ENCODE measurements at regions not wholly inside any gene's neighbourhood (a gene's known extent, or its start where the extent isn't known, plus 50 kb on each side); places are given as distances from the start of the nearest gene placed in this dataset.
A peak's percentile ranks its signal among the peaks of the same experiment; 100 is the strongest.

- intact Hi-C loops (cut with DNase I): no loop called here
- peak; percentile 46 for ATAC-seq (ENCODE audit: poor library complexity)
- no peak for DNase-seq
These were observed 228.2 kb upstream of the SYT1 start for GRCh38 chr12:78636231-78636855.

GRCh38 chr12:78641837-78642423, 222.6 kb upstream of the SYT1 start:
- ATAC-seq (ENCODE audit: poor library complexity) (no peak), DNase-seq (no peak)
- intact Hi-C loops (cut with DNase I): no loop called here

GRCh38 chr12:78645956-78646355, 218.6 kb upstream of the SYT1 start:
- ATAC-seq (ENCODE audit: poor library complexity): no peak

GRCh38 chr12:78651755-78652154, 212.8 kb upstream of the SYT1 start:
- ATAC-seq (ENCODE audit: poor library complexity) (no peak), DNase-seq (no peak)
- intact Hi-C loops (cut with DNase I): no loop called here

More at GRCh38 chr12:78645956-78646355, 218.6 kb upstream of the SYT1 start:
- DNase-seq: no peak
- intact Hi-C loops (cut with DNase I): no loop called here

- intact Hi-C loops (cut with DNase I): no loop called here
These were observed 198.0 kb upstream of the SYT1 start for GRCh38 chr12:78666584-78666983.

GRCh38 chr12:78671295-78671694, 193.3 kb upstream of the SYT1 start:
- no peak for DNase-seq
- intact Hi-C loops (cut with DNase I): no loop called here

More at GRCh38 chr12:78666584-78666983, 198.0 kb upstream of the SYT1 start:
- DNase-seq (no peak), ATAC-seq (ENCODE audit: poor library complexity) (no peak)

GRCh38 chr12:78672033-78672432, 192.5 kb upstream of the SYT1 start:
- ATAC-seq (ENCODE audit: poor library complexity) (no peak), DNase-seq (no peak)
- intact Hi-C loops (cut with DNase I): no loop called here

More at GRCh38 chr12:78671295-78671694, 193.3 kb upstream of the SYT1 start:
- no peak for ATAC-seq (ENCODE audit: poor library complexity)

- ATAC-seq (ENCODE audit: poor library complexity) (no peak), DNase-seq (no peak)
- intact Hi-C loops (cut with DNase I): no loop called here
These were observed 190.1 kb upstream of the SYT1 start for GRCh38 chr12:78674311-78675090.

GRCh38 chr12:78680596-78680995, 184.0 kb upstream of the SYT1 start:
- intact Hi-C loops (cut with DNase I): no loop called here
- DNase-seq: no peak
- ATAC-seq (ENCODE audit: poor library complexity): no peak

GRCh38 chr12:78683031-78683430, 181.5 kb upstream of the SYT1 start:
- intact Hi-C loops (cut with DNase I): no loop called here
- ATAC-seq (ENCODE audit: poor library complexity): no peak

GRCh38 chr12:78683626-78684025, 180.9 kb upstream of the SYT1 start:
- DNase-seq (no peak), ATAC-seq (ENCODE audit: poor library complexity) (no peak)
- intact Hi-C loops (cut with DNase I): no loop called here

More at GRCh38 chr12:78683031-78683430, 181.5 kb upstream of the SYT1 start:
- DNase-seq: no peak

- DNase-seq: no peak
- intact Hi-C loops (cut with DNase I): no loop called here
- ATAC-seq (ENCODE audit: poor library complexity): no peak
These were observed 180.2 kb upstream of the SYT1 start for GRCh38 chr12:78684419-78684818.

GRCh38 chr12:78695749-78696148, 168.8 kb upstream of the SYT1 start:
- ATAC-seq (ENCODE audit: poor library complexity): no peak
- intact Hi-C loops (cut with DNase I): no loop called here
- no peak for DNase-seq

- DNase-seq (no peak), ATAC-seq (ENCODE audit: poor library complexity) (no peak)
- intact Hi-C loops (cut with DNase I): no loop called here
These were observed 168.3 kb upstream of the SYT1 start for GRCh38 chr12:78696267-78696666.

GRCh38 chr12:78697817-78698415, 166.7 kb upstream of the SYT1 start:
- DNase-seq (no peak), ATAC-seq (ENCODE audit: poor library complexity) (no peak)
- intact Hi-C loops (cut with DNase I): no loop called here

- DNase-seq (no peak), ATAC-seq (ENCODE audit: poor library complexity) (no peak)
- intact Hi-C loops (cut with DNase I): no loop called here
These were observed 165.8 kb upstream of the SYT1 start for GRCh38 chr12:78698747-78699146.

- intact Hi-C loops (cut with DNase I): no loop called here
- DNase-seq: no peak
- no peak for ATAC-seq (ENCODE audit: poor library complexity)
These were observed 164.0 kb upstream of the SYT1 start for GRCh38 chr12:78700565-78700964.

- intact Hi-C loops (cut with DNase I): no loop called here
- ATAC-seq (ENCODE audit: poor library complexity) (no peak), DNase-seq (no peak)
These were observed 160.6 kb upstream of the SYT1 start for GRCh38 chr12:78703820-78704525.

GRCh38 chr12:78711954-78712353, 152.6 kb upstream of the SYT1 start:
- no peak for DNase-seq
- ATAC-seq (ENCODE audit: poor library complexity): no peak
- intact Hi-C loops (cut with DNase I): no loop called here

Measured in Right ventricle myocardium superior (tissue), 1 donor.